ENCODE measurements at regions not wholly inside any gene's neighbourhood (a gene's known extent, or its start where the extent isn't known, plus 50 kb on each side); places are given as distances from the start of the nearest gene placed in this dataset.

- H3K36me3 Mint-ChIP-seq (ENCODE audit: insufficient read depth), result no peaks in the 10 kb centered on the region
- H3K4me1 Mint-ChIP-seq, result no peaks in the 10 kb centered on the region
- H3K9me3 Mint-ChIP-seq, result peaks cover 11% of the 10 kb centered on the region
- H3K27ac Mint-ChIP-seq (ENCODE audit: low read depth), result no peak overlapping the region
- DNase-seq (ENCODE audit: low spot score in 2 of 2), result no peak
- no peak for ATAC-seq (replicated peaks; ENCODE audit: extremely low read depth, poor library complexity, severe bottlenecking)
- H3K27me3 Mint-ChIP-seq, result peaks cover 30% of the 10 kb centered on the region
- H3K4me3 Mint-ChIP-seq, result no peak overlapping the region
Measured at GRCh38 chr6:8269094-8269493, 166.3 kb downstream of the SLC35B3 start.

DNA sequence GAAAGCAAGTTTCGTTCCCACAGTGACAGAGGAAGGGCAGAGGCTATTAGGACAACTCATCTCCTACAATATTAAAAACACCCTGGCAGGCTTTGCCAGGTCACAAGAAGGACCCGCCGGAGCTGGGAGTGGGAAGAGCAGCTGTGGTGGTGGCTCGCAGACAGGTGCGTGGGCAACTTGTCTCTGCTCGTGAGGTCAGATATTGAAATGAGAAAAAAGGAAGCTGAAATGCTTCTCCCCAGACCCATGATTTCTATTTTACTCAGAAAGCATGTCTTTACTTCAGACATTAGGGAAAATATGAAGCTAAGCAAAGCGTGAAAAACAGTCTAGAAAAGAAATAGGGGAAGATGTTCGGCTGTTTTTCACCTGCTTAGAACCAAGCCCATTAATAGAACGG, 166.3 kb upstream of the EEF1E1 start:
- no peak overlapping the region for H3K27ac Mint-ChIP-seq (ENCODE audit: low read depth)
- H3K4me3 Mint-ChIP-seq, result no peak overlapping the region
- peaks cover 11% of the 10 kb centered on the region for H3K9me3 Mint-ChIP-seq
- no peak for DNase-seq (ENCODE audit: low spot score in 2 of 2)
- H3K4me1 Mint-ChIP-seq, result no peaks in the 10 kb centered on the region
- H3K36me3 Mint-ChIP-seq (ENCODE audit: insufficient read depth), result no peaks in the 10 kb centered on the region
- ATAC-seq (replicated peaks; ENCODE audit: extremely low read depth, poor library complexity, severe bottlenecking), result no peak
- H3K27me3 Mint-ChIP-seq, result peaks cover 32% of the 10 kb centered on the region

GRCh38 chr6:8268156-8268555, 165.8 kb upstream of the EEF1E1 start:
- Mint-ChIP-seq H3K27me3 (peaks cover 32% of the 10 kb centered on the region), H3K4me1 (no peaks in the 10 kb centered on the region), H3K9me3 (peaks cover 11% of the 10 kb centered on the region), H3K36me3 (ENCODE audit: insufficient read depth) (no peaks in the 10 kb centered on the region), H3K27ac (ENCODE audit: low read depth) (no peak overlapping the region), H3K4me3 (no peak overlapping the region)
- no peak for ATAC-seq (replicated peaks; ENCODE audit: extremely low read depth, poor library complexity, severe bottlenecking)
- DNase-seq (ENCODE audit: low spot score in 2 of 2), result no peak

DNA sequence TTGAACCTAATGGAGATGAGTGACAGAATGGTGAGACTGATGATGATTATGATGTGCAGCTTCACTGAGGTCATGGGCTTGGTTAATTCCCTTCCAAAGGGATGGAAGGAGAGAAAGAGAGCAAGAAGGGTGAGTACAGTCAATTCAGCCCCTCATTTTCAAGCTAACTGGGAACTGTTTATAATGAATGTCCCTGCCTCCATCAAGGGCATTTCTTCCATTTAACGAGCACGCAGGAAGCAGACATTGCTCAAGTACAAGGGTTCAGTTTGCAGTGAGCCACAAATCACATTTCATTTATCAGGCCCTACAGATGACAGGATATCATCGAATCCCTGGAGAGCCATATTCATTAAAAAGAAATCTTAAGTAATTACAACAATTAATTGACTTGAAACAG, 158.3 kb upstream of the EEF1E1 start:
- H3K4me1 Mint-ChIP-seq, result no peaks in the 10 kb centered on the region
- DNase-seq (ENCODE audit: low spot score in 2 of 2), result no peak
- no peak overlapping the region for H3K27ac Mint-ChIP-seq (ENCODE audit: low read depth)

GRCh38 chr6:8246403-8246802, 144.1 kb upstream of the EEF1E1 start:
- peaks cover 38% of the 10 kb centered on the region for H3K27me3 Mint-ChIP-seq
- H3K27ac Mint-ChIP-seq (ENCODE audit: low read depth), result no peak overlapping the region
- no peak for DNase-seq (ENCODE audit: low spot score in 2 of 2)
- no peaks in the 10 kb centered on the region for H3K9me3 Mint-ChIP-seq
- no peaks in the 10 kb centered on the region for H3K4me1 Mint-ChIP-seq
- H3K4me3 Mint-ChIP-seq, result no peak overlapping the region
- no peak for ATAC-seq (replicated peaks; ENCODE audit: extremely low read depth, poor library complexity, severe bottlenecking)
- no peaks in the 10 kb centered on the region for H3K36me3 Mint-ChIP-seq (ENCODE audit: insufficient read depth)

More for the DNA sequence above, 158.3 kb upstream of the EEF1E1 start:
- no peaks in the 10 kb centered on the region for H3K9me3 Mint-ChIP-seq
- no peak for ATAC-seq (replicated peaks; ENCODE audit: extremely low read depth, poor library complexity, severe bottlenecking)
- no peak overlapping the region for H3K4me3 Mint-ChIP-seq
- peaks cover 18% of the 10 kb centered on the region for H3K27me3 Mint-ChIP-seq
- H3K36me3 Mint-ChIP-seq (ENCODE audit: insufficient read depth), result no peaks in the 10 kb centered on the region

- Mint-ChIP-seq H3K27me3 (peaks cover 34% of the 10 kb centered on the region), H3K27ac (ENCODE audit: low read depth) (no peak overlapping the region), H3K4me1 (no peaks in the 10 kb centered on the region), H3K36me3 (ENCODE audit: insufficient read depth) (no peaks in the 10 kb centered on the region), H3K4me3 (no peak overlapping the region), H3K9me3 (no peaks in the 10 kb centered on the region)
- ATAC-seq (replicated peaks; ENCODE audit: extremely low read depth, poor library complexity, severe bottlenecking) (no peak), DNase-seq (ENCODE audit: low spot score in 2 of 2) (no peak)
Measured at GRCh38 chr6:8245726-8246125, 143.4 kb upstream of the EEF1E1 start.

- no peak for ATAC-seq (replicated peaks; ENCODE audit: extremely low read depth, poor library complexity, severe bottlenecking)
- Mint-ChIP-seq H3K9me3 (no peaks in the 10 kb centered on the region), H3K36me3 (ENCODE audit: insufficient read depth) (no peaks in the 10 kb centered on the region), H3K4me3 (no peak overlapping the region), H3K4me1 (no peaks in the 10 kb centered on the region), H3K27ac (ENCODE audit: low read depth) (no peak overlapping the region), H3K27me3 (peaks cover 24% of the 10 kb centered on the region)
- no peak for DNase-seq (ENCODE audit: low spot score in 2 of 2)
Measured at GRCh38 chr6:8243475-8243874, 141.1 kb upstream of the EEF1E1 start.

GRCh38 chr6:8242885-8243284, 140.5 kb upstream of the EEF1E1 start:
- H3K36me3 Mint-ChIP-seq (ENCODE audit: insufficient read depth), result no peaks in the 10 kb centered on the region
- DNase-seq (ENCODE audit: low spot score in 2 of 2) (no peak), ATAC-seq (replicated peaks; ENCODE audit: extremely low read depth, poor library complexity, severe bottlenecking) (no peak)
- H3K27ac Mint-ChIP-seq (ENCODE audit: low read depth), result no peak overlapping the region
- H3K9me3 Mint-ChIP-seq, result no peaks in the 10 kb centered on the region
- peaks cover 30% of the 10 kb centered on the region for H3K27me3 Mint-ChIP-seq
- no peak overlapping the region for H3K4me3 Mint-ChIP-seq
- no peaks in the 10 kb centered on the region for H3K4me1 Mint-ChIP-seq

DNA sequence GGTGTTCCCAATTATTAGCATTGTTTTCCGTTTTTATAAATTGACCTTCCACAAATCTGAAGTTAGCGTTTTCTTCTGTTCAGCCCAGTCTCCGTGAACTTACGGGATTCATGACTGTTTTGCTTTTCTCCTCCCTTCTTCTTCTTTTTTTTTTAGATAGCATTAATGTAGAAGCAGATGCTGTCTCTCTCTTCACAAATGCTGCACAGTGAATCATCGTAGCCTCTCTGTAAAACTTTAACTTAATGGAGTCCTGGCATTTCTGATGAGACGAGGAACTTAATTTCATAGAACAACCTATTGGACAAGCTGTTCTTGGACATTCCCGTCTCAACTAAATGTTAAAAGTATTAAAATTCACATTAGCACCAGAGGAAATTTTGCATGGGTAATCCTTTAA, 138.0 kb upstream of the EEF1E1 start:
- Mint-ChIP-seq H3K4me3 (no peak overlapping the region), H3K27me3 (peaks cover 31% of the 10 kb centered on the region), H3K4me1 (no peaks in the 10 kb centered on the region), H3K9me3 (no peaks in the 10 kb centered on the region), H3K36me3 (ENCODE audit: insufficient read depth) (no peaks in the 10 kb centered on the region), H3K27ac (ENCODE audit: low read depth) (no peak overlapping the region)
- no peak for ATAC-seq (replicated peaks; ENCODE audit: extremely low read depth, poor library complexity, severe bottlenecking)
- DNase-seq (ENCODE audit: low spot score in 2 of 2), result no peak

DNA sequence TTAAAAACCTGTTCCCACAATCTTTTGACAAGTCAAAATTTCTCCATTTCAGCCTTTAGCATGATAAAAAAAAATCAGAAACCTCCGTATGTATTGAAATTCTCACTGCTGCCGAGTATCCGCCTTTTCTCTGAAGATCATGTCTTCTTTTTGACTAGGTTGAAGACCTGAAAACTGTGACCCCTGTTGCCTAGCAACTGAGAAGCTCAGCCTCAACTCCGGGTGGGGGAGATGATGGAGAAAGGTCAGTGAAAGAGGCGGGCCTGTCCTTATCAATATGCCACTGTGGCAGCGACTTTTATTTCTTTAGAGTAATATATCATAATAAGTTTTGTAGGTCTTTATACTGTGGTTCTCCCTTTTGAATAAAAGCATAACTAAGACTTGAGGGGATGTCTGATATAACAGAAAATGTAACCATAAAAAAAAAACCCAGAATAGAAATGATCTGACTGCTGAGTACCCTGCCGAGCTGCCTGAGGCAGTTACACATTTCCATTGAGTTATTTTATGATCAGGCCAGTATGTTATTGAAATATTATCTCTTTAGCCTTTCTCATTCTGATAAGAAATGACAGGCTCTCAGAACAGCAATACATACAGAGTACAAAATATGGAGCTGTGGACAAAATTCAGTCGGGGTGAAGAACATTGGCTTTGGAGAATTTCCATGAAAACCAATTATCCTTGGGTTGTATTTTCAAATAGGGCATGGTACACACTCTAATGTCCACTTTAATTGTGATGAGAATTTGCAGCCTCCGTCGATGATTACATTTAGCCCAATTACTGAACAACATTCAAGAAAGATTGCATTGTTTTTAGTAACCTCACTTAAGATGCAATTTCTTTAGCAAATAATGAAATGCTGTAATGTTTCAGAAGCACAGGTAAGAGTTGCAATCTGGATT, 136.7 kb upstream of the EEF1E1 start:
- ATAC-seq (replicated peaks; ENCODE audit: extremely low read depth, poor library complexity, severe bottlenecking) (no peak), DNase-seq (ENCODE audit: low spot score in 2 of 2) (no peak)
- H3K27me3 Mint-ChIP-seq, result peaks cover 35% of the 10 kb centered on the region
- no peak overlapping the region for H3K27ac Mint-ChIP-seq (ENCODE audit: low read depth)
- H3K4me3 Mint-ChIP-seq, result no peak overlapping the region
- no peaks in the 10 kb centered on the region for H3K36me3 Mint-ChIP-seq (ENCODE audit: insufficient read depth)
- H3K9me3 Mint-ChIP-seq, result no peaks in the 10 kb centered on the region
- no peaks in the 10 kb centered on the region for H3K4me1 Mint-ChIP-seq

GRCh38 chr6:8237668-8238067, 135.3 kb upstream of the EEF1E1 start:
- Mint-ChIP-seq H3K9me3 (no peaks in the 10 kb centered on the region), H3K27ac (ENCODE audit: low read depth) (no peak overlapping the region), H3K4me3 (no peak overlapping the region), H3K36me3 (ENCODE audit: insufficient read depth) (no peaks in the 10 kb centered on the region), H3K27me3 (peaks cover 24% of the 10 kb centered on the region), H3K4me1 (no peaks in the 10 kb centered on the region)
- DNase-seq (ENCODE audit: low spot score in 2 of 2) (no peak), ATAC-seq (replicated peaks; ENCODE audit: extremely low read depth, poor library complexity, severe bottlenecking) (no peak)

DNA sequence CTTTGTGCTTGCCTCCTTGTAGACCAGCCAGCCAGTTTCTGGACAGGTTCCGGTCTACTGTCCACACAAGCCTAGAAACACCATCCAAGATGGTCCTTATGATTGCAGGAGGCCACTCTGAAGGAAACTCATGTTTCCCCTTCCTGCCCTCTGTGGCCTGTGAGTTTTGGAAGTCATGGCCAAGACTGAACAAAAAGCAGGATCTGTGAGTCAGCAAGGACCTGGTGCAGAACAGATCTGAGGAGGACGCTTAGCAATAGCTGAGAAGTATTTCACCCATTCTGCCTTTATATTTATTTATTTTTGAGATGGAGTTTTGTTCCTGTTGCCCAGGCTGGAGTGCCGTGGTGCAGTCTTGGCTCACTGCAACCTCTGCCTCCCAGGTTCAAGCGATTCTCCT, 134.6 kb upstream of the EEF1E1 start:
- no peak overlapping the region for H3K27ac Mint-ChIP-seq (ENCODE audit: low read depth)
- no peak overlapping the region for H3K4me3 Mint-ChIP-seq
- DNase-seq (ENCODE audit: low spot score in 2 of 2), result no peak
- no peaks in the 10 kb centered on the region for H3K4me1 Mint-ChIP-seq
- H3K36me3 Mint-ChIP-seq (ENCODE audit: insufficient read depth), result no peaks in the 10 kb centered on the region
- H3K9me3 Mint-ChIP-seq, result no peaks in the 10 kb centered on the region
- H3K27me3 Mint-ChIP-seq, result peaks cover 24% of the 10 kb centered on the region
- no peak for ATAC-seq (replicated peaks; ENCODE audit: extremely low read depth, poor library complexity, severe bottlenecking)

- Mint-ChIP-seq H3K4me3 (no peak overlapping the region), H3K27me3 (peaks cover 30% of the 10 kb centered on the region), H3K36me3 (ENCODE audit: insufficient read depth) (no peaks in the 10 kb centered on the region), H3K4me1 (no peaks in the 10 kb centered on the region), H3K27ac (ENCODE audit: low read depth) (no peak overlapping the region), H3K9me3 (no peaks in the 10 kb centered on the region)
- DNase-seq (ENCODE audit: low spot score in 2 of 2) (no peak), ATAC-seq (replicated peaks; ENCODE audit: extremely low read depth, poor library complexity, severe bottlenecking) (no peak)
Measured at GRCh38 chr6:8234321-8234720, 132.0 kb upstream of the EEF1E1 start.
